CMK (cell line): ENCODE measurements at regions not wholly inside any gene's neighbourhood (a gene's known extent, or its start where the extent isn't known, plus 50 kb on each side); places are given as distances from the start of the nearest gene placed in this dataset.
"Not testable (repeated sequence)": the region's sequence is repeated elsewhere in the genome, so short reads cannot be mapped to it uniquely, and the experiment has no call there.

ENCODE experiments used
- DNase-seq: peaks from one replicate; pipeline ENCODE4 v3.0.0-alpha.2; 2010; ENCODE audit warnings: low read depth

DNA sequence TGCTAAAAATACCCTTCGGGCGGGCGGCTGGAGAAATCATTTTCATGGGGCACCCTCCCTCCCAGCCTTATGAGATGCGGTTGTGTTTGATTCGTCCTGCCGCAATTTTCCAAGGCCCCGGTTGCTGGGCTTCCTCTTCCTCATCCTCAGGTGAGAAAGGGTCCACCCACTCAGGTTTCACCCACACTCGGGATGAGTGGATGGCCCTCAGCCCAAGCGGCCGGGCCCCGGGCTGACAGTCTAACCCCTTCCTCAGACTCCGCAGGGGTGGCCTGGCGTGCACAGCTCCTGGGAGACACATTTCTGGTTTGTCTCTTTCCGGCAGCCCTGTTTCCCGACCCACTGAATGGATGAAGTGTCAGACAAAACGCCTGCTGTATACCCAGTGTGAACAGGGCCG lies 116.5 kb upstream of the LRPAP1 start:
- no peak for DNase-seq

GRCh38 chr4:3648195-3648594 lies 116.0 kb upstream of the LRPAP1 start:
- DNase-seq: no peak

DNA sequence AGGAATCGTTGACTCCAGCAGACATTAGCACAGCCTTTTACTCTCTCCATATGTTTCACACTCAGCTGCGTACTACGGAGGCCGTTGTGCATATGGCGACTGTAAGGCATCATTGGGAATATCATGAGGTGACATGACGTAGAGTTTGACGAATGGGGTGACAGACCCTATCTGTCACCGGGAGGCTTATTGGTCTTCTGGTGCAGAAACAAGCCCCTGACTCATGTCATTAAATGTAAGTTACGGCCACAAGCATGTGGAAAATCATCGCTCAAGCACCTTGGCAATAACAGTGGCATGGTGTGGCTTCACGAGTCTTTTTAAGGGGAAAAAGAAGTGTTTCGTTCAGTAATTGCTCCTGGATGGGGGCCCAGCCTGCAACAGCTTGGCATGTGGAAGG lies 115.2 kb upstream of the LRPAP1 start:
- DNase-seq: no peak

GRCh38 chr4:3645711-3646679 lies 113.8 kb upstream of the LRPAP1 start:
- DNase-seq: no peak

DNA sequence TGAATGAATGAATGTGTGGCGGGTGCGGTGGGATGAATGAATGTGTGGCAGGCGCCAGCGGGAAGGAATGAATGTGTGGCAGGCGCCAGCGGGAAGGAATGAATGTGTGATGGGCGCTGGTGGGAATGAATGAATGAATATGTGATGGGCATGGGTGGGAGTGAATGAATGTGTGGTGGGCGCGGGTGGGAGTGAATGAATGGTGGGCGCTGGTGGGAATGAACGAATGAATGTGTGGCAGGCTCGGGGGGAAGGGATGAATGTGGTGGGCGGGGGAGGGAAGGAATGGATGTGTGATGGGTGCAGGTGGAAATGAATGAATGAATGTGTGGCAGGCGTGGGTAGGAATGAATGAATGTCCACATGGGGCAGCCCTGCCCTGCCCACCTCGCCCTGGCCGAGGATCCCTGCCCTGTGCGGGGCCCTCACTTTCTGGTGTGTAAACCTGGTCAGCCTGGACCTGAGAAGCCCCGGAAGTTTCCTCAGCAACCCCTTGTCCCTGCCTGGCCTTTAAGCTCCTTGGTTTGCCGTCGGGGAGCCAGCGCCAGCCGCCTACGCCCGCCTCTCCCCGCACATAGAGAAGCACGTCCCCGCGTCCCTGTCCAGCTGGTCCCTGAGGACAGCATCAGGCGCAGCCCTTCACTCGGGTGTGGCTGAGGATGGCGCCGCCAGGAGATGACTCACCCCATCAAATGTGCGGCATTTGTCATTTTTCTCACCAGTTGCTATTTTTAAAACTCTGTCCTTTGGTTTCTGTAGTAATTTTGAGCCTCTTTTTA lies 112.8 kb upstream of the LRPAP1 start:
- DNase-seq: no peak

DNA sequence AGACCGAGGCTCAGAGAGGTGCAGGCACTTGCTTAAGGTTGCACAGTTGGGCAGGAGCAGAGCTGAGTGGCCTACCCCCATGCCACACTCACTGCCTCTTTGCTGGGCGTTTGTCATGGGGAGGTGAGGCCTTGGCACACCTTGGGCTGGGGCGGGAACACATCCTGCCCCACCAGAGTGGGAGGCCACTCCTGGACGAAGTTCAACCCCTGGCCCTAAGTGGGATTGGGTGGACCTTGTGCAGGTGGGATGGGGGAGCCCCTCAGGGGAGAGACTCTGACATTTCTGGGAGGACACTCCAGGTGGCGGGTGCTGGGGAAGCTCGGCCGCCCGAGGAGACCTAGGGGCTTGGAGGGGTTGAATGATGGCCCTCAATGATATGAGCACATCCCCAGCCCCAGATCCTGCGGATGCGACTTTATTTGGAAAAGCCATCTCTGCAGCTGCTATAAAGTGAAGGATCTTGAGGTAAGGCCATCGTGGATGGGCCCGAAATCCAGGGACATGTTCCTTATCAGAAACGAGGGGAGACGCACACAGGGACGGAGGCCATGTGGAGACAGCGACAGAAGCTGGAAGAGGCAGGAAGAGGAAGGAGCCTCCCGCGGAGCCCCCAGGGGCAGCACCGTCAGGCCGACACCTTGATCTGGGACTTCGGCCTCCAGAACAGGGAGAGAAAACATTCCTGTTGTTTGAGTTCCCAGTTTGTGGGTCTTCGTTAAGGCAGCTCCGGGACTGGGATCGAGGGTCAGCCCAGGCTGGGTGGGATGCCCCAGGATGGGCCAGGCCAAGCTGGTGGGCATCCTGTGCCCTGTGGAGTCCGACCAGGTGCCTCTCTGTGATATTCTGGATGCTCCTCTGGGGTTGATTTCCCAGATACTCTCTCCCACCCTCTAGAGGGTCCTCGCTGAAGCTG lies 111.6 kb upstream of the LRPAP1 start:
- no peak for DNase-seq

GRCh38 chr4:3642806-3643517 lies 110.7 kb upstream of the LRPAP1 start:
- DNase-seq: no peak

GRCh38 chr4:3642056-3642630 lies 109.9 kb upstream of the LRPAP1 start:
- no peak for DNase-seq

GRCh38 chr4:3641501-3641900 lies 109.3 kb upstream of the LRPAP1 start:
- DNase-seq: no peak

DNA sequence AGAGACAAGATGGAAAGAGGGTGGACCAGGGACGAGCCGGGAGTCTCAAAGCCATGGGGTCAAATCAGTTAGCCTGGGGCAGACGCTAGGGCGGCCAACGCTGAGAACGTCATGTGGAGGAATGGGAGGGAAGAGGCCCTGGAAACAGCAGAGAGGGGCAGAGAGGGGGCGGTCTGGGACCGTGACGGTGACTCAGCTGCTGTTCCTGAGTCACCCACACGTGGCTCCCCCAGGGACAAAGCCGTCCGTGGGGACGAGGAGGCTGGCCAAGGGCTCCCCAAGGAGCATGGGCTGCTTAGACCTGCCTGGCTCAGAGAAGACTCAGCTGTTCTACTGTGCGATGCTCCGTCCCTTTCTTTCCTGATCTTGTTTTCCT lies 108.4 kb upstream of the LRPAP1 start:
- DNase-seq: no peak

GRCh38 chr4:3639613-3640586 lies 107.7 kb upstream of the LRPAP1 start:
- DNase-seq: no peak

DNA sequence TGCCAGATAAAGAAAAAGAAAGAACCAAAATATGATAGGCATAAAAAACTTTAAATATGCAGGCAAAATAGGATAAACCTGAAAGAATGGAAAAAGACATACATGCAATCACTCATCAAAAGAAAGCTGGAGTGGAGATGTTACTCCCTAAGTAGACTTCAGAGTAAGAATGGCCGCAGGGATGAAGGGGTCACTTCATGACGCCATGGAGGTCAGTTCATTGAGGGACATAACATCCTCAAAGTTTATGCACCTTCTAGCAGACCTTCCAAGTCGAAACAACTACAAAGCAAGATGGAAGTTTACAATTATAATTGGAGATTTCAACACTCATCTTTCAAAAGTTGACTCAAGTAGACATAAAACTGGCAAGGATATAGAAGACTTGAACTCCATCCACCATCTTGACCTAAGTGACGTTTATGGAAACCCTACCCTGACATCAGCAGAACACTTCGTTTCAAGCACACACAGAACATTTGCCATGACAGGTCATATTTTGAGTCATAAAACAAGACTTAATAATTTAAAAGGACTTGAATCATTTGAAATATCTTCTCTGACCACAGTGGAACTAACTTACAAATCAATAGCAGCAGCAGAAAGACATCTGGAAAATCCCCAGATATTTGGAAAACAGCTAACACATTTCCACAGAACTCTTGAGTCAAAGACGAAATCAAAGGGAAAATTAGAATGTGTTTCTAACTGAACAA lies 106.0 kb upstream of the LRPAP1 start:
- no peak for DNase-seq

DNA sequence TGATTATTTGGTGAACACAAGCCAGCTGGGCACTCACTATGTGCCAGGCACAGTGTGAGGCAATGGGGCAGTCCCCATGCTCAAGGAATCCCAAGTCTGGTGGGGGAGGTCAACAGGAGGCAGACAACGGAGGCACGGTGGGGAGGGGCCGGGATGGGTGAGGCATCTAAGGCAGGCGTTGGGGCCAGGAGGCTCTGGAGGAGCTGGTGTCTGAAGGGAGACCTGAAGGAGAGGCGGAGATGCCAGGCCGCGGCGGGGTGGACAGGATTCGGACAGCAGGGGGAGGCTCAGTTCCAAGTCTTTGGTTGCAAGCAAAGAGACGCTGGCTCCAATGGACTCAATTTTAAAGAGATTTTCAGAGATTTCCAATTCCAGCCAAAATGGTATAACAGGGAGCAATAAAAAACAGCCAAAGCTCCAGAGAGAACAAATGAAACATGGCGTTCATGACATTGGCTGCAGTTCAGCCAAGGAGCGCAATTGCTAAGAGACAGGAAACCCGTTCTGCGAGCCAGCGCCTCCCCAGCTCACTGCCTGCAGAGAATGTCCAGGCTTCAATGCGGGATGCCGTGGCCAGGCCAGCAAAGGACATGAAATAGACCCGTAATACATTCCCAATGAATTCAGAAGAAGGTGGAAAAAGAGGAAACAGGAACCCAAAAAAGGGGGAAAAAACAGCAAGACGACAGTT lies 105.2 kb upstream of the LRPAP1 start:
- DNase-seq: no peak

- DNase-seq: no peak
Measured at GRCh38 chr4:3636646-3637320, 104.6 kb upstream of the LRPAP1 start.

GRCh38 chr4:3636020-3636419 lies 103.8 kb upstream of the LRPAP1 start:
- DNase-seq: not testable (repeated sequence)

DNA sequence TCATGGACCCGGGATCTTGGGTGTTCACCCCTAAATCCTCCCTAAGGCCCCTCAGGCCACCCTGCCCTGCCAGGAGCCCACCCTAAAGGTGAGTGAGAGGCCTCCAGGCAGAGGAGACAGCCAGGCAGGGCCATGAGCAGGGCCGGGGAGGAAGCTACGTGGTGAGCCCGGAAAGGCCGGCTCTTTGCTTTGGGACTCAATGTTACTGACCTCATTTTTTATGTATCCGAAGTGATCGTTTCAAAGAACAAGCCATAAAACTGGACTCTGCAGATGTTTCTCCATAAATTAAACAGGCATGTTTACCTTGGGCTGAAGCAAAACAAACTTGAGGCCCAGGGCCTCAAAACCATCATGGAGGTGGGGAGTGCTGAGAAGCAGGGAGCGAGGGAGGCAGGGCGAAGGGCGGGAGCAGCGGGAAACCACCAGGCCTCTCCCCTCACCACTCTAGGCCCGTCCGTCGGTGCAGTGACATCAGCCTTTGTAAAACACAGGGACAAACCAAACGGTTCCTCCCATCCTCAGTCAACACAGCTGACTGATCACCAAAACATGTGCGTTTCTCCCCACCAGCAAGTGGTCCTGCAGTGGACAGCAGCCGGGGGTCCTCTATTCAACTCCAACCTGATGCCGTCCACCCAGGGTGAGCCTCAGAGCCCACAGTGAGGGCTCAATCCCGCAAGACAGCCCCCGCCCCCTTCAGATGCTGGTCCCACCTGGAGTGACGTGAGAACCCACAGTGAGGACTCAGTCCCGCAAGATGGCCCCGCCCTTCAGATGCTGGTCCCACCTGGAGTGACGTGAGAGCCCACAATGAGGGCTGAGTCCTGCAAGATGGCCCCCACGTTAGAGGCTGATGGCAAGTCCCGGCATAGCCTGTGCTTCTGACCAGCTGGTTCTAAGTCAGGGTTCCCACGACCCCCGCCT lies 102.9 kb upstream of the LRPAP1 start:
- no peak for DNase-seq
